ENCODE measurements at regions not wholly inside any gene's neighbourhood (a gene's known extent, or its start where the extent isn't known, plus 50 kb on each side); places are given as distances from the start of the nearest gene placed in this dataset.
A peak's percentile ranks its signal among the peaks of the same experiment; 100 is the strongest.

DNA sequence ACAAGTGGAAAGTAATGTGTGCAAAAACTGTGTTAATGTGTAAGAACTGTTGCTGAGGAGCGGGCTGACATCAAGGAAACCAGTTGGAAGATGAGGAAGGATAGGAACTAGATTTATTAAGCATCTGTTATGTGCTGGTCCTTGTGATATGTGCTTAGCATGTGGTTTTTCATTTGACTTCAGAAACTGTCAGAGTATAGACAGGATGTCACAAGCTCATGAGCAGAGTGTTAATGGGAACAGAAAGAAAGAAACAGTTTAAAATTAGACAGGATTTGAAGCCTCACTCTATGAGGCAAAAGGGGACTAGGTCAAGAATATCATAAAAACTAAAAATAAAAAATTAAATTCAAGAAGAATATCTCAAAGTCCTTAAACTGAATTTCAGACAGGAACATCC is 270.6 kb upstream of the DPPA4 start:
- DNase-seq (no peak), ATAC-seq (peak in 1 of 2 donors; percentile 27)
- H3K4me1 Mint-ChIP-seq: peaks cover 0 to 6% (median 0%) of the 10 kb centered on the region in 4 donors
- H3K4me3 Mint-ChIP-seq: no peak overlapping the region
- POLR2A ChIA-PET: interaction anchor here (0.6 kb wide), 1 partner anchor 1399 kb away, joined by 5 read pairs; no protein-coding TSS in a partner anchor
- H3K27ac Mint-ChIP-seq: no peak overlapping the region
- no peaks in the 10 kb centered on the region for H3K36me3 Mint-ChIP-seq
- peaks cover 0 to 9% (median 0%) of the 10 kb centered on the region in 9 donors for H3K9me3 Mint-ChIP-seq
- H3K27me3 Mint-ChIP-seq: peaks cover 0 to 9% (median 5%) of the 10 kb centered on the region in 5 donors

DNA sequence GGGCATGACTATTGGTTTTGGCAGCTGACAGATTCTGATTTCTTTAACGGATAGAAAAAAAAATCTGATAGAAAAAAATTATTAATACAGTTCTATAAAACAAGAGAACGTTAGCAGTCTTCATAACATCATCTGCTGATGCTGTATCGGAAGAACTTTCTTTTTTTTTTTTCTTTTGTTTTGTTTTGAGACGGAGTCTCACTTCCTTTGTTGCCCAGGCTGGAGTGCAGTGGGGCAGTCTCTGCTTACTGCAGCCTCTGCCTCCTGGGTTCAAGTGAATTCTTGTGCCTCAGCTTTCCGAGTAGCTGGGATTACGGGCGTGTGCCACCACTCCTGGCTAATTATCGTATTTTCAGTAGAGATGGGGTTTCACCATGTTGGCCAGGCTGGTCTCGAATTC is 271.2 kb upstream of the DPPA4 start:
- peaks cover 0 to 9% (median 0%) of the 10 kb centered on the region in 9 donors for H3K9me3 Mint-ChIP-seq
- POLR2A ChIA-PET: no interaction called here
- H3K27ac Mint-ChIP-seq: no peak overlapping the region
- peaks cover 0 to 6% (median 0%) of the 10 kb centered on the region in 4 donors for H3K4me1 Mint-ChIP-seq
- H3K4me3 Mint-ChIP-seq: no peak overlapping the region
- no peak for DNase-seq
- peaks cover 0 to 7% (median 2%) of the 10 kb centered on the region in 5 donors for H3K27me3 Mint-ChIP-seq
- ATAC-seq: no peak
- no peaks in the 10 kb centered on the region for H3K36me3 Mint-ChIP-seq

DNA sequence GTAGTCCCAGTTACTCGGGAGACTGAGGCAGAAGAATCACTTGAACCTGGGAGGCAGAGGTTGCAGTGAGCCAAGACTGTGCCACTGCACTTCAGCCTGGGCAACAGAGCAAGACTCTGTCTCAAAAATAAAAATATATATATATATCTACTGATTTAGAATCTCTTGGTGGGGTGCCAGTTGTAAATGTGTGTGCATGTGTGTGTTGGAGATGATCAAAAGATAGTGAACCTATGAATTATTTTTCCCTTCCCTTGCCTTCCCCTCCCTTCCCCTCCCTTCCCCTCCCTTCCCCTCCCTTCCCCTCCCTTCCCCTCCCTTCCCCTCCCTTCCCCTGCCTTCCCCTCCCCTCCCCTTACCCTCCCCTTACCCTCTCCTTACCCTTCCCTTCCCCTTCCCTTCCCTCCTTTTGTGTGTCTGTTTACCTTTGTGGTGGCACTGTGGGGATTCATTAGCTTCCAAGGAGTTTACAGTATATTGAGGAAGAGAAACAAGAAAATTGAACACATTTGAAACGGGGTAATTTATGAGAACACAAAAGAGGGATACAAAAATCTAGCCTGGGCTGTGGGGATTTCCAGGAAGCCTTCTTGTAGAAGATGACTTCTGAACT is 281.5 kb upstream of the DPPA4 start:
- POLR2A ChIA-PET: no interaction called here
- ATAC-seq (no peak), DNase-seq (no peak)
- peaks cover 0 to 2% (median 0%) of the 10 kb centered on the region in 9 donors for H3K9me3 Mint-ChIP-seq
- H3K27me3 Mint-ChIP-seq: no peaks in the 10 kb centered on the region
- no peak overlapping the region for H3K4me3 Mint-ChIP-seq
- H3K27ac Mint-ChIP-seq: no peak overlapping the region
- no peaks in the 10 kb centered on the region for H3K4me1 Mint-ChIP-seq
- H3K36me3 Mint-ChIP-seq: no peaks in the 10 kb centered on the region

DNA sequence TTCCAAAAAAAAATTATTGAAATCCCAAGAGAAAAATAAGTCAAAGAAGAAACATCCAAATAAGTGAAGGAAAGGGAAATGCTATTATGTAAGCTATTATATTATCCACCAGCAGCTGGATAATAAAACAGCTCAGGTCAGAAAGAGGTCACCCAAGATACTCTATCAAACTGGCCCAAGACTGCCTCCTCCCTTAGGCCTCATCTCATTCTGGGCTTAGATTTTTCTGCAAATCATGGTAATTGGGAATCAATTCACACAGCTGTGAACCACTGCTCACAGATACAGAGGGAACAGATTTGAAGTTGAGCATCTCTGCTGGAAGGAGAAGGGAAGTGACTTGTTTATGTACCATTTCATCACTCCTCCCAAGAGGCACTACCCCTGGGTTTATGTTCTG is 294.6 kb upstream of the DPPA4 start:
- no peaks in the 10 kb centered on the region for H3K4me1 Mint-ChIP-seq
- peaks cover 0 to 16% (median 0%) of the 10 kb centered on the region in 9 donors for H3K9me3 Mint-ChIP-seq
- no peaks in the 10 kb centered on the region for H3K36me3 Mint-ChIP-seq
- no peak overlapping the region for H3K4me3 Mint-ChIP-seq
- no peak overlapping the region for H3K27ac Mint-ChIP-seq
- DNase-seq (no peak), ATAC-seq (no peak)
- H3K27me3 Mint-ChIP-seq: no peaks in the 10 kb centered on the region
- POLR2A ChIA-PET: interaction anchor here (0.6 kb wide), 1 partner anchor 15 kb away, joined by 3 read pairs; no protein-coding TSS in a partner anchor

DNA sequence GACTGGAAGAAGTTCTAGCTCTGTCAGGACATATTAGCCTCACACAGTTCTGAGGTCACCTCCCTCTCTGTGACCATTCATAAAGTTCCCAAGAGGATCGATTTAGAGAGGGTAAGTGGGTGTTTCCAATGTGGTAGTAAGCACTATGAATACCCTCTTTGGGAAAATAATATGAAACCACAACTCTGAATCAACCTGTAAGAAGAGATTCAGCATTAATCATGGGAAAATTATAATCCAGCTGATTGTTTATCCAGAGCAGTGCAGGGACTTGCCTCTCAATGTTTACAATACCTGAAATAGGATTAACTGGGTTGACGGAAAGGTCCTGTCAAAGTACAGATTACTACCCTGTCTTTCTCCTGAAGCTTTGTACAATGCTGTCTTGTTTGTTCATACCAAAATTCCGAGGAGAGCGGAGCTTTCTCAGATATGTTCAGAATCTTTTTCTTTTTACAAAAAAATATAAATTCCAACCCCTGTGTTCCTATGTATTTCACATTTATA is 302.9 kb upstream of the DPPA4 start:
- Mint-ChIP-seq H3K9me3 (peaks cover 0 to 8% (median 0%) of the 10 kb centered on the region in 9 donors), H3K4me1 (no peaks in the 10 kb centered on the region), H3K36me3 (no peaks in the 10 kb centered on the region), H3K27me3 (peaks cover 0 to 13% (median 6%) of the 10 kb centered on the region in 5 donors), H3K4me3 (no peak overlapping the region), H3K27ac (no peak overlapping the region)
- POLR2A ChIA-PET: no interaction called here
- ATAC-seq: no peak
- DNase-seq: no peak

DNA sequence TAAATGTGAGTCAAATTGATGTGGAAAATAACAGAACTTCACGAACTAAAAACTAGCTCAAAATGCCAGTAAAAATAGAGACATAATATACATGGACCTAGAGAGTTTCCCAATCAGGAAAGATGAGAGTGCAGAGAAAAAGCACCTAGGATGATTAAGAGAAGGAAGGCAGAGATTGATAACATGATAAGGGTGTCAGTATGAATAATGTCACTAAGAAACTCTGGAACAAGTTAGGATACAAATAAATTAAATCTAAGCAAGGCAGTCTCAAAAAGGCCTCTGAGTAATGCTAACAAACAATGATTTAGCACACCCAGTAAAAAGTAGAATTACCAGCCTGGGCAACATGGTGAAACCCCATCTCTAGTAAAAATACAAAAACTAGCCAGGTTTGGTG is 304.7 kb upstream of the DPPA4 start:
- H3K4me1 Mint-ChIP-seq: no peaks in the 10 kb centered on the region
- POLR2A ChIA-PET: no interaction called here
- ATAC-seq (no peak), DNase-seq (no peak)
- no peaks in the 10 kb centered on the region for H3K36me3 Mint-ChIP-seq
- peaks cover 0 to 13% (median 6%) of the 10 kb centered on the region in 5 donors for H3K27me3 Mint-ChIP-seq
- H3K9me3 Mint-ChIP-seq: peaks cover 0 to 8% (median 0%) of the 10 kb centered on the region in 9 donors
- H3K4me3 Mint-ChIP-seq: no peak overlapping the region
- no peak overlapping the region for H3K27ac Mint-ChIP-seq

DNA sequence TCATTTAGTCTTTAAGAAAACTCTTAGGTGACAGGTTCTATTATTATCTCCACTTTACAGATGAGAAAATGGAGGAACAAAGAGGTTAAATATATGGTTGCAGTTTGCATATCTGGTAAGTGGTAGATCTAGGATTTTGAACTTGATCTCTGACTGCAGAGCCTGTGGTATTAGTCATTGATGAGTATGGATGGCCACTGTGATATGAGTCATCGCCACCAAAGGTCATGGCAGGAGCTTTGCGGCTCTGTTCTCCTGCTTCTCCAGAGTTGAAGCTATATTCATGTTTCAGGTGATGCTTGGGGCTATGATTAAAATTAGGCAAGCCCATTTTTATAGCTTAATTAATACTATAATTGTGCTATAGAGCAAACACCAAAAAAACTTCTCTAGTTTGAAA is 306.2 kb upstream of the DPPA4 start:
- DNase-seq (no peak), ATAC-seq (no peak)
- no peak overlapping the region for H3K4me3 Mint-ChIP-seq
- no peaks in the 10 kb centered on the region for H3K4me1 Mint-ChIP-seq
- no peaks in the 10 kb centered on the region for H3K36me3 Mint-ChIP-seq
- peaks cover 0 to 13% (median 6%) of the 10 kb centered on the region in 5 donors for H3K27me3 Mint-ChIP-seq
- POLR2A ChIA-PET: no interaction called here
- no peaks in the 10 kb centered on the region for H3K9me3 Mint-ChIP-seq
- H3K27ac Mint-ChIP-seq: no peak overlapping the region

DNA sequence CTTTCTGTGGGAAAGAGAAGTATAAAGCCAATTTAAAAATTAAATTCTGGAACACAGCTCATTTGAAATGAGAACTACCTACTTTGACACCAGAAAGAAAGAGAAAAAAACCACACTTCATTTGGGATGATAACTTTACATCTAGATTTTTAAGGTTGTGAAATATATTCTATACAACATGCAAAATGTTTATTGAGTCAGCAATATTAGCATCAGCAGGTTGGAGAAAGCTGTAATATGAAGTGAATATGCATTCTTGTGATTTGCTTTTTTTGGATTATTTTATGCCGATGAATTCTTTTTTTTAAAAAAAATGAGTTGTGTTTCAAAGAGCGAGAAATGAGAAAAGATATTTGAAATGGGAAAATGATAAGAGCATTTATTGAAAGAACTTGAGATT is 307.0 kb upstream of the DPPA4 start:
- Mint-ChIP-seq H3K27ac (no peak overlapping the region), H3K4me3 (no peak overlapping the region)
- POLR2A ChIA-PET: no interaction called here

DNA sequence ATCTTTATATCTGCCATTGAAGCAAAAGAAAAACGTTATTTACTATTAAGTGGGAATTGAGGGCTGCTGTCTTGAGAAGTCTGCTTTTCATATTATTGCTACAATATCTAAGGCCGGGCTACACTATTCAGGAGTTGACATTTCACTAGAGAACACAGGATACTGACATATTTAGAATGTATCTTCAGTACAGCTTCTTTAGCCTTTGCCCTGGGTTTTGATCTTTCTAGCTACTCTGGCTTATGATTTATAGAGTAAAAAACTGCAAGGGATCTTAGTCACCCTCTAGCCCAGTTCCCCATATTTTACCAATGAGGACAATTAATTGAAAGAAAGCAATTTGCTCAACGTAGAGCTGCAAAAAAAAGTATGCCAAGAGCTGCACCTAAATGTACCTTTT is 307.4 kb upstream of the DPPA4 start:
- DNase-seq (no peak), ATAC-seq (no peak)
- Mint-ChIP-seq H3K36me3 (no peaks in the 10 kb centered on the region), H3K4me3 (no peak overlapping the region), H3K27me3 (peaks cover 0 to 13% (median 9%) of the 10 kb centered on the region in 5 donors), H3K27ac (no peak overlapping the region), H3K4me1 (no peaks in the 10 kb centered on the region), H3K9me3 (peaks cover 0 to 9% (median 0%) of the 10 kb centered on the region in 9 donors)
- POLR2A ChIA-PET: no interaction called here

More for the DNA sequence above, 307.0 kb upstream of the DPPA4 start:
- Mint-ChIP-seq H3K4me1 (no peaks in the 10 kb centered on the region), H3K36me3 (no peaks in the 10 kb centered on the region), H3K9me3 (peaks cover 0 to 7% (median 0%) of the 10 kb centered on the region in 9 donors), H3K27me3 (peaks cover 0 to 13% (median 9%) of the 10 kb centered on the region in 5 donors)
- ATAC-seq (no peak), DNase-seq (no peak)

DNA sequence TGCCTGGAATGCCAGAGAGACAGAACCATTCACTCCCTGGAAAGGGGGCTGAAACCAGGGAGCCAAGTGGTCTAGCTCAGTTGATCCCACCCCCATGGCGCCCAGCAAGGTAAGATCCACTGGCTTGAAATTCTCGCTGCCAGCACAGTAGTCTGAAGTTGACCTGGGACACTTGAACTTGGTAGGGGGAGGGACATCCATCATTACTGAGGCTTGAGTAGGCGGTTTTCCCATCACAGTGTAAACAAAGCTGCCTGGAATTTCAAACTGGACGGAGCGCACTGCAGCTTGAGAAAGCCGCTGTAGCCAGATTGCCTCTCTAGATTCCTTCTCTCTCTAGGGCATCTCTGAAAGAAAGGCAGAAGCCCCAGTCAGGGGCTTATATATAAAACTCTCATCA is 310.7 kb upstream of the DPPA4 start:
- H3K27me3 Mint-ChIP-seq: peaks cover 0 to 5% (median 0%) of the 10 kb centered on the region in 5 donors
- H3K4me3 Mint-ChIP-seq: no peak overlapping the region
- DNase-seq (no peak), ATAC-seq (no peak)
- POLR2A ChIA-PET: no interaction called here
- H3K27ac Mint-ChIP-seq: no peak overlapping the region
- H3K4me1 Mint-ChIP-seq: no peaks in the 10 kb centered on the region
- H3K9me3 Mint-ChIP-seq: peaks cover 0 to 27% (median 7%) of the 10 kb centered on the region in 9 donors
- H3K36me3 Mint-ChIP-seq: peaks cover 0 to 1% (median 0%) of the 10 kb centered on the region in 3 donors

DNA sequence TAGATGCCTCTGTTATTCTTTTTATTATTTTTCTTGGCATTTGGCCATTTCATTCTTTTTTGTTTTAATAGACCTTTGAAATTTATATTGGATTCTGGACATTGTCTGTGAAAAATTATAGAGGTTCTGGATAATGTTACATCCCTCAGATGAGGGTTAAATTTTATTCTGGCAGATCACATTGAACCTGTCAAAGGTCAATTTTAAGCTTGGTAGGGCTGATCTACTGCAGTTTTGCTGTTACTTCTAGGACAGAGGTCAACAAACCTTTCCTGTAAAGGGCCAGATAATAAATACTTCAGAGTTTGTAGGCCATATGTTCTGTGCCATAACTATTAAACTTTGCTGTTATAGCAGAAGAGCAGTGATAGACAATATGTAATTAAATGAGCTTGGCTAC is 318.9 kb upstream of the DPPA4 start:
- no peak overlapping the region for H3K4me3 Mint-ChIP-seq
- ATAC-seq: no peak
- no peak for DNase-seq
- POLR2A ChIA-PET: no interaction called here
- peaks cover 0 to 1% (median 0%) of the 10 kb centered on the region in 3 donors for H3K36me3 Mint-ChIP-seq
- H3K27me3 Mint-ChIP-seq: peaks cover 0 to 3% (median 0%) of the 10 kb centered on the region in 5 donors
- H3K4me1 Mint-ChIP-seq: no peaks in the 10 kb centered on the region
- peaks cover 0 to 20% (median 6%) of the 10 kb centered on the region in 9 donors for H3K9me3 Mint-ChIP-seq
- H3K27ac Mint-ChIP-seq: no peak overlapping the region

DNA sequence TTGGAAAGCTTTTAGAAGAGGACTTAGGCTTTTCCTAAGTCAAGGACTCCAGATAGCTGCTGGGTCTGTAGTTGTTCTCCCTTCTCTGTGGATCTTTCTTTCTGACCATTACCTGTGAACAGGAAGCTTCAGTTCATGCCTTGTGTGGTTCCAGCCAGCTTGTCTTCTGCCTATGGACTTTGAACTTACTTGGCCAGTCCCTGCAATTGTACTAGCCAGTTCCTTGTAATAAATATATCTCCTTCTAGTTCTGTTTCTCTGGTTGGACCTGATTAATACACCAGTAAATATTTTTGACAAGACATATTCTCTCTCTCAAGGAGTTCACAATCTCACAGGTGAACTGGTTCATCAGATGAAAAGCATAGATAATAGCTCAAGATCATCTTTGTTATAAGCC is 341.3 kb upstream of the DPPA4 start:
- no peaks in the 10 kb centered on the region for H3K4me1 Mint-ChIP-seq
- no peak overlapping the region for H3K4me3 Mint-ChIP-seq
- DNase-seq (no peak), ATAC-seq (no peak)
- H3K27me3 Mint-ChIP-seq: peaks cover 0 to 4% (median 0%) of the 10 kb centered on the region in 5 donors
- no peaks in the 10 kb centered on the region for H3K9me3 Mint-ChIP-seq
- POLR2A ChIA-PET: no interaction called here
- H3K27ac Mint-ChIP-seq: no peak overlapping the region
- H3K36me3 Mint-ChIP-seq: no peaks in the 10 kb centered on the region

DNA sequence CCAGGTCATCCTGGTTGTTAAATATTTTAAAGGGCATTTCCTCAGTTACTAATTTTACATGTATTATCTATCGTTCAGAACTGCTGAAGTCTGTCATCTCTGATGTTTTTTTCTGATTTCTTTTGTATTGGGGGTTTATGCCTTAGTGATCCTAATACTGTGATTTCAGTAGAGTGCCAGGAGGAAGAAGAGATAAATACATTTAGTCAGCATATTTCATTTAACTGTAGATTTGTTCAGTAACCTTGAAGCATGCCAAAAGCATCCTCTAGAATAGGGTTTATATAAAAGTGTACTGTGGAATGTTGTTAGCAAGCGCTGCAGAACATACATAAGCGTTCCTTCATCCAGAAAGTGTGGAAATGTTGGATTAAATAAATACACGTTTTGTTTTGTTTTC is 342.3 kb upstream of the DPPA4 start:
- no peaks in the 10 kb centered on the region for H3K36me3 Mint-ChIP-seq
- no peaks in the 10 kb centered on the region for H3K4me1 Mint-ChIP-seq
- peaks cover 0 to 4% (median 0%) of the 10 kb centered on the region in 5 donors for H3K27me3 Mint-ChIP-seq
- ATAC-seq (no peak), DNase-seq (no peak)
- H3K4me3 Mint-ChIP-seq: no peak overlapping the region
- peaks cover 0 to under 1% (median 0%) of the 10 kb centered on the region in 9 donors for H3K9me3 Mint-ChIP-seq
- no peak overlapping the region for H3K27ac Mint-ChIP-seq
- POLR2A ChIA-PET: no interaction called here

DNA sequence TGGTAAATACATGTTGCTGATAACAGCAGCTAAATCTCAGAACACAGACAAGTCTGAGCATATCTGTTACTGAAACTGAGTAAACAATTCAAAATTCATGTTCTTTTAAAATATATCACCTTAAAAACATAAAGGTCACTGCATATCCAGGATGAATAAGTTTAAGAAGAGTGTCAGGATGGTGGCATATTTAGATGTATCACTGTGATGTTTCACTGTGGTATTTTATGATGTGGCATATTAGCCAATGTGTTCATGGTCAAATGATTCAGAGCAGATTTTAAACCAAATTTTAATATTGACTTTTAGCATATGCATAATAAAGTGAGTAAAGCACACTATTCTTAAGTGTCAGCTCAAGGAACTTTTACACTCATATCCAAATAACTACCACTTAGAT is 346.4 kb upstream of the DPPA4 start:
- DNase-seq (no peak), ATAC-seq (no peak)
- H3K27me3 Mint-ChIP-seq: peaks cover 0 to 1% (median 0%) of the 10 kb centered on the region in 5 donors
- POLR2A ChIA-PET: no interaction called here
- no peak overlapping the region for H3K27ac Mint-ChIP-seq
- H3K4me1 Mint-ChIP-seq: no peaks in the 10 kb centered on the region
- H3K36me3 Mint-ChIP-seq: peaks cover 0 to 6% (median 0%) of the 10 kb centered on the region in 3 donors
- H3K9me3 Mint-ChIP-seq: peaks cover 0 to 6% (median 0%) of the 10 kb centered on the region in 9 donors
- H3K4me3 Mint-ChIP-seq: no peak overlapping the region
